GM23338 (cell line): ENCODE measurements at regions not wholly inside any gene's neighbourhood (a gene's known extent, or its start where the extent isn't known, plus 50 kb on each side); places are given as distances from the start of the nearest gene placed in this dataset.

Experiments used
- ATAC-seq: fragments of 200-7000 bp; cut with Tn5 transposase; 3 replicates; pipeline ENCODE4 v1.9.1; 2020
- DNase-seq: peaks from one replicate; pipeline ENCODE4 v3.0.0-alpha.2; 2015; ENCODE audit warnings: low spot score
- H2AFZ ChIP-seq: fragments of 200-600 bp; sonication (generic); 2 replicates; pipeline ENCODE4 v1.8.0; 2016; ENCODE audit warnings: antibody characterized with exemption, mild to moderate bottlenecking, moderate library complexity
- H3F3A ChIP-seq: fragments of 200-600 bp; sonication (generic); replicated peaks from 2 replicates; pipeline ENCODE4 v1.8.0; 2017; ENCODE audit warnings: antibody characterized with exemption, mixed run types, low read depth
- H3K27ac ChIP-seq: fragments of 200-600 bp; sonication (generic); 2 replicates; pipeline ENCODE4 v1.6.1; 2016; ENCODE audit warnings: low read depth
- H3K27me3 ChIP-seq: fragments of 200-600 bp; sonication (generic); 2 replicates; pipeline ENCODE4 v1.8.0; 2016; ENCODE audit warnings: mild to moderate bottlenecking, mixed run types, moderate library complexity; ENCODE audit not compliant: insufficient read depth
- H3K36me3 ChIP-seq: fragments of 200-600 bp; sonication (generic); 2 replicates; pipeline ENCODE4 v1.8.0; 2016; ENCODE audit warnings: mild to moderate bottlenecking; ENCODE audit not compliant: insufficient read depth
- H3K4me1 ChIP-seq: fragments of 200-600 bp; sonication (generic); 2 replicates; pipeline ENCODE4 v1.8.0; 2016; ENCODE audit warnings: mild to moderate bottlenecking, moderate library complexity; ENCODE audit not compliant: insufficient read depth
- H3K4me2 ChIP-seq: fragments of 200-600 bp; sonication (generic); 2 replicates; pipeline ENCODE4 v1.7.1; 2017; ENCODE audit warnings: mixed run types
- H3K4me3 ChIP-seq: fragments of 200-600 bp; sonication (generic); 2 replicates; pipeline ENCODE4 v1.6.1; 2016; ENCODE audit warnings: mixed run types
- H3K79me2 ChIP-seq: fragments of 200-600 bp; sonication (generic); replicated peaks from 2 replicates; pipeline ENCODE4 v1.8.0; 2017; ENCODE audit warnings: mild to moderate bottlenecking; ENCODE audit not compliant: insufficient read depth
- H3K9me2 ChIP-seq: fragments of 200-600 bp; sonication (generic); 2 replicates; pipeline ENCODE4 v1.8.0; 2017; ENCODE audit not compliant: insufficient read depth
- H4K20me1 ChIP-seq: fragments of 200-600 bp; sonication (generic); replicated peaks from 2 replicates; pipeline ENCODE4 v1.8.0; 2017; ENCODE audit warnings: mild to moderate bottlenecking; ENCODE audit not compliant: insufficient read depth
- H3K27ac Mint-ChIP-seq: 2 replicates; pipeline ENCODE4 v1.8.0; 2020; ENCODE audit warnings: inconsistent platforms, mild to moderate bottlenecking, moderate library complexity, mixed read lengths
- H3K27me3 Mint-ChIP-seq: 3 replicates; pipeline ENCODE4 v1.8.0; 2022; ENCODE audit warnings: low read depth, mild to moderate bottlenecking, moderate library complexity, mixed read lengths, inconsistent platforms; ENCODE audit not compliant: insufficient read depth, poor library complexity
- H3K36me3 Mint-ChIP-seq: 3 replicates; pipeline ENCODE4 v1.8.0; 2021; ENCODE audit warnings: low read depth, mild to moderate bottlenecking, inconsistent platforms, moderate library complexity, mixed read lengths
- H3K4me1 Mint-ChIP-seq: 3 replicates; pipeline ENCODE4 v1.8.0; 2020; ENCODE audit warnings: mild to moderate bottlenecking, inconsistent platforms, mixed read lengths
- H3K4me3 Mint-ChIP-seq: 3 replicates; pipeline ENCODE4 v1.8.0; 2021; ENCODE audit warnings: moderate library complexity, mild to moderate bottlenecking, inconsistent platforms, mixed read lengths
- H3K9me3 Mint-ChIP-seq: 3 replicates; pipeline ENCODE4 v1.8.0; 2020; ENCODE audit warnings: moderate library complexity, mild to moderate bottlenecking, inconsistent platforms, mixed read lengths
- CREB1 ChIP-seq: fragments of 250-450 bp; sonication (Bioruptor Pico); IDR thresholded peaks from 2 replicates; pipeline ENCODE4 v1.5.0; 2020; ENCODE audit warnings: low read depth, mild to moderate bottlenecking, moderate library complexity
- EZH2 ChIP-seq: fragments of 200-600 bp; sonication (generic); IDR thresholded peaks from one replicate; pipeline ENCODE4 v1.8.0; 2017; ENCODE audit warnings: antibody characterized with exemption, mild to moderate bottlenecking, low read depth; ENCODE audit not compliant: unreplicated experiment
- EZH2phosphoT487 ChIP-seq: fragments of 200-600 bp; sonication (generic); IDR thresholded peaks from one replicate; pipeline ENCODE4 v1.8.1; 2018; ENCODE audit warnings: antibody characterized with exemption; ENCODE audit not compliant: unreplicated experiment
- JUNB ChIP-seq: IDR thresholded peaks from one replicate; pipeline ENCODE4 v1.6.1; 2016; ENCODE audit warnings: antibody characterized with exemption; ENCODE audit not compliant: unreplicated experiment
- NANOG ChIP-seq: IDR thresholded peaks from 2 replicates; pipeline ENCODE4 v1.6.1; 2016; ENCODE audit warnings: antibody characterized with exemption, borderline replicate concordance
- POLR2AphosphoS5 ChIP-seq: IDR thresholded peaks from 2 replicates; pipeline ENCODE4 v1.6.1; 2016; ENCODE audit warnings: antibody characterized with exemption, low read depth
- STAT1 ChIP-seq: IDR thresholded peaks from one replicate; pipeline ENCODE4 v1.6.1; 2016; ENCODE audit warnings: antibody characterized with exemption; ENCODE audit not compliant: unreplicated experiment
- ZNF114 ChIP-seq: fragments of 250-450 bp; sonication (Bioruptor Pico); IDR thresholded peaks from 2 replicates; pipeline ENCODE4 v1.5.0; 2020; ENCODE audit warnings: mild to moderate bottlenecking, moderate library complexity
- ZNF331 ChIP-seq: fragments of 250-450 bp; sonication (Bioruptor Pico); IDR thresholded peaks from 2 replicates; pipeline ENCODE4 v1.5.0; 2020; ENCODE audit warnings: low read depth, mild to moderate bottlenecking, moderate library complexity
- TF ChIP-seq, protein P1 (sequence below): IDR thresholded peaks from one replicate; pipeline ENCODE4 v1.6.1; 2018; ENCODE audit warnings: antibody characterized with exemption; ENCODE audit not compliant: unreplicated experiment
- TF ChIP-seq, protein P2 (sequence below): fragments of 250-450 bp; sonication (Bioruptor Pico); IDR thresholded peaks from 2 replicates; pipeline ENCODE4 v1.5.0; 2020; ENCODE audit warnings: mild to moderate bottlenecking, moderate library complexity
- TF ChIP-seq, protein P3 (sequence below): IDR thresholded peaks from 2 replicates; pipeline ENCODE4 v1.6.1; 2016; ENCODE audit warnings: antibody characterized with exemption

DNA sequence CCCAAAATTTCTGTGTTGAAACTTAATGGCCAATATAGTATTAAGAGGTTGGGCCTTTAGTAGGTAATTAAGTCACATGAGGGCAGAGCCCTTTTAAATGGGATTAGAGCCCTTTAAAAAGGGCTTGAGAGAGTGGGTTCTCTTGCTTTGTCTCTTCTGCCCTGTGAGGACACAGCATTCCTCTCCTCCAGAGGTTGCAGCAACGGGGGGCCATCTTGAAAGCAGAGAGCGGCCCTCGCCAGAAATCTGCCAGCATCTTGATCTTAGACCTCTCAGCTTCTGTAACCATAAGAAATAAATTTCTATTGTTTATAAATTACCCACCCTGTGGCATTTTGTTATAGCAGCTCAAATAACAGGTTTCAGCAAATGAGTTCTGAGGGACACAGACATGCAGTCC lies 305.0 kb upstream of the LRP1B start:
- TF ChIP-seq POLR2AphosphoS5 (no peak), JUNB (no peak), EZH2 (no peak), EZH2phosphoT487 (no peak), STAT1 (no peak), ZNF331 (CRISPR knock-in tag) (no peak), ZNF114 (no peak), NANOG (no peak), CREB1 (CRISPR knock-in tag) (no peak)
- TF ChIP-seq, protein P1, sequence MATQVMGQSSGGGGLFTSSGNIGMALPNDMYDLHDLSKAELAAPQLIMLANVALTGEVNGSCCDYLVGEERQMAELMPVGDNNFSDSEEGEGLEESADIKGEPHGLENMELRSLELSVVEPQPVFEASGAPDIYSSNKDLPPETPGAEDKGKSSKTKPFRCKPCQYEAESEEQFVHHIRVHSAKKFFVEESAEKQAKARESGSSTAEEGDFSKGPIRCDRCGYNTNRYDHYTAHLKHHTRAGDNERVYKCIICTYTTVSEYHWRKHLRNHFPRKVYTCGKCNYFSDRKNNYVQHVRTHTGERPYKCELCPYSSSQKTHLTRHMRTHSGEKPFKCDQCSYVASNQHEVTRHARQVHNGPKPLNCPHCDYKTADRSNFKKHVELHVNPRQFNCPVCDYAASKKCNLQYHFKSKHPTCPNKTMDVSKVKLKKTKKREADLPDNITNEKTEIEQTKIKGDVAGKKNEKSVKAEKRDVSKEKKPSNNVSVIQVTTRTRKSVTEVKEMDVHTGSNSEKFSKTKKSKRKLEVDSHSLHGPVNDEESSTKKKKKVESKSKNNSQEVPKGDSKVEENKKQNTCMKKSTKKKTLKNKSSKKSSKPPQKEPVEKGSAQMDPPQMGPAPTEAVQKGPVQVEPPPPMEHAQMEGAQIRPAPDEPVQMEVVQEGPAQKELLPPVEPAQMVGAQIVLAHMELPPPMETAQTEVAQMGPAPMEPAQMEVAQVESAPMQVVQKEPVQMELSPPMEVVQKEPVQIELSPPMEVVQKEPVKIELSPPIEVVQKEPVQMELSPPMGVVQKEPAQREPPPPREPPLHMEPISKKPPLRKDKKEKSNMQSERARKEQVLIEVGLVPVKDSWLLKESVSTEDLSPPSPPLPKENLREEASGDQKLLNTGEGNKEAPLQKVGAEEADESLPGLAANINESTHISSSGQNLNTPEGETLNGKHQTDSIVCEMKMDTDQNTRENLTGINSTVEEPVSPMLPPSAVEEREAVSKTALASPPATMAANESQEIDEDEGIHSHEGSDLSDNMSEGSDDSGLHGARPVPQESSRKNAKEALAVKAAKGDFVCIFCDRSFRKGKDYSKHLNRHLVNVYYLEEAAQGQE: no peak
- TF ChIP-seq, protein P2, sequence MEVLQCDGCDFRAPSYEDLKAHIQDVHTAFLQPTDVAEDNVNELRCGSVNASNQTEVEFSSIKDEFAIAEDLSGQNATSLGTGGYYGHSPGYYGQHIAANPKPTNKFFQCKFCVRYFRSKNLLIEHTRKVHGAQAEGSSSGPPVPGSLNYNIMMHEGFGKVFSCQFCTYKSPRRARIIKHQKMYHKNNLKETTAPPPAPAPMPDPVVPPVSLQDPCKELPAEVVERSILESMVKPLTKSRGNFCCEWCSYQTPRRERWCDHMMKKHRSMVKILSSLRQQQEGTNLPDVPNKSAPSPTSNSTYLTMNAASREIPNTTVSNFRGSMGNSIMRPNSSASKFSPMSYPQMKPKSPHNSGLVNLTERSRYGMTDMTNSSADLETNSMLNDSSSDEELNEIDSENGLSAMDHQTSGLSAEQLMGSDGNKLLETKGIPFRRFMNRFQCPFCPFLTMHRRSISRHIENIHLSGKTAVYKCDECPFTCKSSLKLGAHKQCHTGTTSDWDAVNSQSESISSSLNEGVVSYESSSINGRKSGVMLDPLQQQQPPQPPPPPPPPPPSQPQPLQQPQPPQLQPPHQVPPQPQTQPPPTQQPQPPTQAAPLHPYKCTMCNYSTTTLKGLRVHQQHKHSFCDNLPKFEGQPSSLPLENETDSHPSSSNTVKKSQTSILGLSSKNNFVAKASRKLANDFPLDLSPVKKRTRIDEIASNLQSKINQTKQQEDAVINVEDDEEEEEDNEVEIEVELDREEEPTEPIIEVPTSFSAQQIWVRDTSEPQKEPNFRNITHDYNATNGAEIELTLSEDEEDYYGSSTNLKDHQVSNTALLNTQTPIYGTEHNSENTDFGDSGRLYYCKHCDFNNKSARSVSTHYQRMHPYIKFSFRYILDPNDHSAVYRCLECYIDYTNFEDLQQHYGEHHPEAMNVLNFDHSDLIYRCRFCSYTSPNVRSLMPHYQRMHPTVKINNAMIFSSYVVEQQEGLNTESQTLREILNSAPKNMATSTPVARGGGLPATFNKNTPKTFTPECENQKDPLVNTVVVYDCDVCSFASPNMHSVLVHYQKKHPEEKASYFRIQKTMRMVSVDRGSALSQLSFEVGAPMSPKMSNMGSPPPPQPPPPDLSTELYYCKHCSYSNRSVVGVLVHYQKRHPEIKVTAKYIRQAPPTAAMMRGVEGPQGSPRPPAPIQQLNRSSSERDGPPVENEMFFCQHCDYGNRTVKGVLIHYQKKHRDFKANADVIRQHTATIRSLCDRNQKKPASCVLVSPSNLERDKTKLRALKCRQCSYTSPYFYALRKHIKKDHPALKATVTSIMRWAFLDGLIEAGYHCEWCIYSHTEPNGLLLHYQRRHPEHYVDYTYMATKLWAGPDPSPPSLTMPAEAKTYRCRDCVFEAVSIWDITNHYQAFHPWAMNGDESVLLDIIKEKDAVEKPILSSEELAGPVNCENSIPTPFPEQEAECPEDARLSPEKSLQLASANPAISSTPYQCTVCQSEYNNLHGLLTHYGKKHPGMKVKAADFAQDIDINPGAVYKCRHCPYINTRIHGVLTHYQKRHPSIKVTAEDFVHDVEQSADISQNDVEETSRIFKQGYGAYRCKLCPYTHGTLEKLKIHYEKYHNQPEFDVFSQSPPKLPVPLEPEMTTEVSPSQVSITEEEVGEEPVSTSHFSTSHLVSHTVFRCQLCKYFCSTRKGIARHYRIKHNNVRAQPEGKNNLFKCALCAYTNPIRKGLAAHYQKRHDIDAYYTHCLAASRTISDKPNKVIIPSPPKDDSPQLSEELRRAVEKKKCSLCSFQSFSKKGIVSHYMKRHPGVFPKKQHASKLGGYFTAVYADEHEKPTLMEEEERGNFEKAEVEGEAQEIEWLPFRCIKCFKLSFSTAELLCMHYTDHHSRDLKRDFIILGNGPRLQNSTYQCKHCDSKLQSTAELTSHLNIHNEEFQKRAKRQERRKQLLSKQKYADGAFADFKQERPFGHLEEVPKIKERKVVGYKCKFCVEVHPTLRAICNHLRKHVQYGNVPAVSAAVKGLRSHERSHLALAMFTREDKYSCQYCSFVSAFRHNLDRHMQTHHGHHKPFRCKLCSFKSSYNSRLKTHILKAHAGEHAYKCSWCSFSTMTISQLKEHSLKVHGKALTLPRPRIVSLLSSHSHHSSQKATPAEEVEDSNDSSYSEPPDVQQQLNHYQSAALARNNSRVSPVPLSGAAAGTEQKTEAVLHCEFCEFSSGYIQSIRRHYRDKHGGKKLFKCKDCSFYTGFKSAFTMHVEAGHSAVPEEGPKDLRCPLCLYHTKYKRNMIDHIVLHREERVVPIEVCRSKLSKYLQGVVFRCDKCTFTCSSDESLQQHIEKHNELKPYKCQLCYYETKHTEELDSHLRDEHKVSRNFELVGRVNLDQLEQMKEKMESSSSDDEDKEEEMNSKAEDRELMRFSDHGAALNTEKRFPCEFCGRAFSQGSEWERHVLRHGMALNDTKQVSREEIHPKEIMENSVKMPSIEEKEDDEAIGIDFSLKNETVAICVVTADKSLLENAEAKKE (CRISPR knock-in tag): no peak
- TF ChIP-seq, protein P3, sequence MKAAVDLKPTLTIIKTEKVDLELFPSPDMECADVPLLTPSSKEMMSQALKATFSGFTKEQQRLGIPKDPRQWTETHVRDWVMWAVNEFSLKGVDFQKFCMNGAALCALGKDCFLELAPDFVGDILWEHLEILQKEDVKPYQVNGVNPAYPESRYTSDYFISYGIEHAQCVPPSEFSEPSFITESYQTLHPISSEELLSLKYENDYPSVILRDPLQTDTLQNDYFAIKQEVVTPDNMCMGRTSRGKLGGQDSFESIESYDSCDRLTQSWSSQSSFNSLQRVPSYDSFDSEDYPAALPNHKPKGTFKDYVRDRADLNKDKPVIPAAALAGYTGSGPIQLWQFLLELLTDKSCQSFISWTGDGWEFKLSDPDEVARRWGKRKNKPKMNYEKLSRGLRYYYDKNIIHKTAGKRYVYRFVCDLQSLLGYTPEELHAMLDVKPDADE: no peak
- Histone ChIP-seq H3K27me3 (no peaks in the 10 kb centered on the region), H3K79me2 (no peaks in the 10 kb centered on the region), H3F3A (no peaks in the 10 kb centered on the region), H4K20me1 (no peaks in the 10 kb centered on the region), H3K4me1 (no peaks in the 10 kb centered on the region), H3K36me3 (no peaks in the 10 kb centered on the region), H3K4me3 (no peak overlapping the region), H3K4me2 (no peak overlapping the region), H3K27ac (no peak overlapping the region), H2AFZ (no peak overlapping the region), H3K9me2 (no peaks in the 10 kb centered on the region)
- no peaks in the 10 kb centered on the region for H3K27me3 Mint-ChIP-seq
- no peaks in the 10 kb centered on the region for H3K4me1 Mint-ChIP-seq
- H3K9me3 Mint-ChIP-seq: no peaks in the 10 kb centered on the region
- ATAC-seq: no peak
- H3K27ac Mint-ChIP-seq: no peak overlapping the region
- no peak overlapping the region for H3K4me3 Mint-ChIP-seq
- peak; percentile 3 for DNase-seq
- H3K36me3 Mint-ChIP-seq: no peaks in the 10 kb centered on the region
